Calu3 (cell line): ENCODE measurements at regions not wholly inside any gene's neighbourhood (a gene's known extent, or its start where the extent isn't known, plus 50 kb on each side); places are given as distances from the start of the nearest gene placed in this dataset.

Experiments used
- BruUV-seq: library from RNA; stranded (reverse); fragments of 400-500 nt; replicated peaks from 2 replicates; lab custom pipeline; 2021; lab: Mats Ljungman, UMichigan
- CTCF ChIA-PET: fragments of 300-600 bp; sonication (Branson Sonifier 250); formaldehyde crosslinking; loops from one replicate; lab custom pipeline; 2022; ENCODE audit warnings: antibody characterized with exemption; lab: Charles Lee
- DNase-seq: peaks from one replicate; pipeline ENCODE4 v3.0.0; 2022
- H3K27ac Mint-ChIP-seq: one replicate; pipeline ENCODE4 v1.8.0; 2022; ENCODE audit warnings: mixed read lengths; ENCODE audit not compliant: unreplicated experiment
- H3K27me3 Mint-ChIP-seq: one replicate; pipeline ENCODE4 v1.8.0; 2022; ENCODE audit warnings: mixed read lengths; ENCODE audit not compliant: unreplicated experiment
- H3K36me3 Mint-ChIP-seq: one replicate; pipeline ENCODE4 v1.8.0; 2022; ENCODE audit warnings: mild to moderate bottlenecking, moderate library complexity, mixed read lengths; ENCODE audit not compliant: insufficient read depth, unreplicated experiment
- H3K4me1 Mint-ChIP-seq: one replicate; pipeline ENCODE4 v1.8.0; 2022; ENCODE audit warnings: mild to moderate bottlenecking, low read depth, mixed read lengths; ENCODE audit not compliant: unreplicated experiment
- H3K4me3 Mint-ChIP-seq: one replicate; pipeline ENCODE4 v1.8.0; 2022; ENCODE audit warnings: mild to moderate bottlenecking, low read depth, moderate library complexity, mixed read lengths; ENCODE audit not compliant: unreplicated experiment
- H3K9me3 Mint-ChIP-seq: one replicate; pipeline ENCODE4 v1.8.0; 2022; ENCODE audit warnings: low read depth, mixed read lengths; ENCODE audit not compliant: unreplicated experiment
- CTCF ChIP-seq: fragments of 200-600 bp; IDR thresholded peaks from one replicate; pipeline ENCODE4 v1.8.0; 2022; ENCODE audit warnings: antibody characterized with exemption; ENCODE audit not compliant: unreplicated experiment
- intact Hi-C: fragments of 100-400 bp; cut with micrococcal nuclease; formaldehyde crosslinking; loops from one replicate; pipeline ENCODE4 v1.10.0; 2022; ENCODE audit not compliant: unreplicated experiment

GRCh38 chr4:120491481-120491880 lies 424.8 kb upstream of the MAD2L1 start:
- CTCF ChIA-PET = no interaction called here
- no peak for TF ChIP-seq CTCF
- no peak for DNase-seq
- Mint-ChIP-seq H3K36me3 (no peaks in the 10 kb centered on the region), H3K9me3 (no peaks in the 10 kb centered on the region), H3K4me1 (no peaks in the 10 kb centered on the region), H3K27me3 (no peaks in the 10 kb centered on the region), H3K4me3 (no peak overlapping the region), H3K27ac (no peak overlapping the region)
- no TSS peak for BruUV-seq
- intact Hi-C loops = no loop called here

DNA sequence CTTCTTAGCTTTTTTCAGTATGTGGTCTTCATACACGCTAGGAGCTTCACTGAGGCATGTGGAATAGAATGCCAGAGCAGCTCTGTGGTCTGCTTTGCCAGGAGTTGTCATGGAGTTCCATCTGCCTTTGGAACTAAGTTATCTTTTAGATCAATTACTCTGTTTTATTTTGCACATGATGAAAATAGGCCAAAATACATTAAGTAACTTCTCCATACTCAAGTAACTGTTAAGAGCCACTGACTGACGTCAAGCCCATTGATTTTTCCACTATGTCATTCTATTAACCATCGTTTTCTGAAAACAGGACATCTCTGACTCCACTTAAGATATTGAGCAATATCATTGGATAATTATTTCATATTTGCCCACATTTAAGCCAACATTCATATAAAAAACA lies 415.1 kb upstream of the MAD2L1 start:
- CTCF ChIA-PET = no interaction called here
- H3K9me3 Mint-ChIP-seq = peaks cover 2% of the 10 kb centered on the region
- DNase-seq = no peak
- no peak overlapping the region for H3K27ac Mint-ChIP-seq
- intact Hi-C loops = no loop called here
- BruUV-seq = no TSS peak
- no peak overlapping the region for H3K4me3 Mint-ChIP-seq
- no peak for TF ChIP-seq CTCF
- H3K36me3 Mint-ChIP-seq = no peaks in the 10 kb centered on the region
- H3K27me3 Mint-ChIP-seq = no peaks in the 10 kb centered on the region
- no peaks in the 10 kb centered on the region for H3K4me1 Mint-ChIP-seq

- no peaks in the 10 kb centered on the region for H3K4me1 Mint-ChIP-seq
- BruUV-seq = no TSS peak
- no peaks in the 10 kb centered on the region for H3K36me3 Mint-ChIP-seq
- H3K9me3 Mint-ChIP-seq = no peaks in the 10 kb centered on the region
- no peak for TF ChIP-seq CTCF
- no peak for DNase-seq
- no peaks in the 10 kb centered on the region for H3K27me3 Mint-ChIP-seq
- intact Hi-C loops = no loop called here
- CTCF ChIA-PET = no interaction called here
- H3K27ac Mint-ChIP-seq = no peak overlapping the region
- no peak overlapping the region for H3K4me3 Mint-ChIP-seq
Observed at GRCh38 chr4:120472447-120473131, 405.9 kb upstream of the MAD2L1 start.

DNA sequence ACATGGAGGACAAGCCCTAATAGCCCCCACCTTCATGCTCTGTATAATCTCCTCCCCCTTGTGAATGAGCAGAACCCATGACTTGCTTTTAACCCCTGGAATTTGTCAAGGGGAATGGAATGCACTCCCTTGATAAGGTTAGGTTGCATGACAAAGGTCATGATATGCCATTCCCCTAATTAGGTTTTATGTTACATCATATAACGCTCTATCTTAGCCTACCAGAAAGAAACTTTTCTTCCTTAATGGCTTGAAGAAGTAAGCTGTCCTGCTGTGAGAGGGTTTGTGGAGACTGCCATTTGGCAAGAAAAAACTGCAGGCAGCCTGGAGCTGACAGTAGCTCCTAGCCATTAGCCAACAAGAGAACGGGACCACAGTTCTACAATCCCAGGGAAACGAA lies 399.8 kb upstream of the MAD2L1 start:
- intact Hi-C loops = no loop called here
- Mint-ChIP-seq H3K27ac (no peak overlapping the region), H3K36me3 (no peaks in the 10 kb centered on the region), H3K9me3 (peaks cover 10% of the 10 kb centered on the region), H3K27me3 (no peaks in the 10 kb centered on the region), H3K4me1 (peaks cover 9% of the 10 kb centered on the region), H3K4me3 (no peak overlapping the region)
- no peak for TF ChIP-seq CTCF
- BruUV-seq = no TSS peak
- CTCF ChIA-PET = no interaction called here
- DNase-seq = no peak
